Iris pigment epithelial cell (primary cell): ENCODE measurements at regions not wholly inside any gene's neighbourhood (a gene's known extent, or its start where the extent isn't known, plus 50 kb on each side); places are given as distances from the start of the nearest gene placed in this dataset.

Source experiments
- DNase-seq: peaks from one replicate; pipeline ENCODE4 v3.0.0-alpha.2; 2011; ENCODE audit warnings: low read depth

- DNase-seq, result no peak
Measured at GRCh38 chr1:181430015-181430885, 53.1 kb upstream of the CACNA1E start.
